ENCODE measurements at regions not wholly inside any gene's neighbourhood (a gene's known extent, or its start where the extent isn't known, plus 50 kb on each side); places are given as distances from the start of the nearest gene placed in this dataset.

- H3K4me3 Mint-ChIP-seq, result no peak overlapping the region
- no peaks in the 10 kb centered on the region for H3K27me3 Mint-ChIP-seq (ENCODE audit: low read depth)
- no peaks in the 10 kb centered on the region for H3K4me1 Mint-ChIP-seq (ENCODE audit: low read depth)
- no peaks in the 10 kb centered on the region for H3K36me3 Mint-ChIP-seq (ENCODE audit: low read depth)
- no peak overlapping the region for H3K27ac Mint-ChIP-seq
- no peaks in the 10 kb centered on the region for H3K9me3 Mint-ChIP-seq
These were observed 248.7 kb upstream of the MYT1L start for GRCh38 chr2:2579814-2580213.

GRCh38 chr2:2577407-2577831 is 246.3 kb upstream of the MYT1L start:
- H3K36me3 Mint-ChIP-seq (ENCODE audit: low read depth), result no peaks in the 10 kb centered on the region
- no peaks in the 10 kb centered on the region for H3K4me1 Mint-ChIP-seq (ENCODE audit: low read depth)
- H3K9me3 Mint-ChIP-seq, result no peaks in the 10 kb centered on the region
- H3K27ac Mint-ChIP-seq, result no peak overlapping the region
- H3K4me3 Mint-ChIP-seq, result no peak overlapping the region
- no peaks in the 10 kb centered on the region for H3K27me3 Mint-ChIP-seq (ENCODE audit: low read depth)

- no peaks in the 10 kb centered on the region for H3K4me1 Mint-ChIP-seq (ENCODE audit: low read depth)
- H3K27me3 Mint-ChIP-seq (ENCODE audit: low read depth), result no peaks in the 10 kb centered on the region
- H3K9me3 Mint-ChIP-seq, result no peaks in the 10 kb centered on the region
- H3K36me3 Mint-ChIP-seq (ENCODE audit: low read depth), result no peaks in the 10 kb centered on the region
- no peak overlapping the region for H3K4me3 Mint-ChIP-seq
- no peak overlapping the region for H3K27ac Mint-ChIP-seq
These were observed 244.9 kb upstream of the MYT1L start for GRCh38 chr2:2575870-2576386.

- no peaks in the 10 kb centered on the region for H3K4me1 Mint-ChIP-seq (ENCODE audit: low read depth)
- H3K36me3 Mint-ChIP-seq (ENCODE audit: low read depth), result no peaks in the 10 kb centered on the region
- H3K27ac Mint-ChIP-seq, result no peak overlapping the region
- no peaks in the 10 kb centered on the region for H3K9me3 Mint-ChIP-seq
- H3K27me3 Mint-ChIP-seq (ENCODE audit: low read depth), result no peaks in the 10 kb centered on the region
- H3K4me3 Mint-ChIP-seq, result no peak overlapping the region
These were observed 244.1 kb upstream of the MYT1L start for GRCh38 chr2:2575181-2575577.

- no peaks in the 10 kb centered on the region for H3K36me3 Mint-ChIP-seq (ENCODE audit: low read depth)
- H3K27me3 Mint-ChIP-seq (ENCODE audit: low read depth), result no peaks in the 10 kb centered on the region
- H3K4me3 Mint-ChIP-seq, result no peak overlapping the region
- H3K9me3 Mint-ChIP-seq, result no peaks in the 10 kb centered on the region
- H3K27ac Mint-ChIP-seq, result no peak overlapping the region
- H3K4me1 Mint-ChIP-seq (ENCODE audit: low read depth), result no peaks in the 10 kb centered on the region
These were observed 243.5 kb upstream of the MYT1L start for GRCh38 chr2:2574401-2575180.

- Mint-ChIP-seq H3K27me3 (ENCODE audit: low read depth) (no peaks in the 10 kb centered on the region), H3K4me3 (no peak overlapping the region), H3K9me3 (no peaks in the 10 kb centered on the region), H3K4me1 (ENCODE audit: low read depth) (no peaks in the 10 kb centered on the region), H3K27ac (no peak overlapping the region), H3K36me3 (ENCODE audit: low read depth) (no peaks in the 10 kb centered on the region)
These were observed 242.7 kb upstream of the MYT1L start for GRCh38 chr2:2573658-2574293.

- no peak overlapping the region for H3K4me3 Mint-ChIP-seq
- no peaks in the 10 kb centered on the region for H3K4me1 Mint-ChIP-seq (ENCODE audit: low read depth)
- no peaks in the 10 kb centered on the region for H3K9me3 Mint-ChIP-seq
- no peaks in the 10 kb centered on the region for H3K36me3 Mint-ChIP-seq (ENCODE audit: low read depth)
- no peaks in the 10 kb centered on the region for H3K27me3 Mint-ChIP-seq (ENCODE audit: low read depth)
- no peak overlapping the region for H3K27ac Mint-ChIP-seq
These were observed 242.1 kb upstream of the MYT1L start for GRCh38 chr2:2573205-2573604.

- Mint-ChIP-seq H3K4me3 (no peak overlapping the region), H3K27me3 (ENCODE audit: low read depth) (no peaks in the 10 kb centered on the region)
These were observed 241.5 kb upstream of the MYT1L start for GRCh38 chr2:2572393-2573204.

GRCh38 chr2:2571301-2572150 is 240.5 kb upstream of the MYT1L start:
- no peaks in the 10 kb centered on the region for H3K36me3 Mint-ChIP-seq (ENCODE audit: low read depth)
- no peaks in the 10 kb centered on the region for H3K27me3 Mint-ChIP-seq (ENCODE audit: low read depth)
- H3K4me1 Mint-ChIP-seq (ENCODE audit: low read depth), result no peaks in the 10 kb centered on the region
- no peak overlapping the region for H3K4me3 Mint-ChIP-seq
- no peak overlapping the region for H3K27ac Mint-ChIP-seq
- H3K9me3 Mint-ChIP-seq, result no peaks in the 10 kb centered on the region

More at GRCh38 chr2:2572393-2573204, 241.5 kb upstream of the MYT1L start:
- no peak overlapping the region for H3K27ac Mint-ChIP-seq
- no peaks in the 10 kb centered on the region for H3K9me3 Mint-ChIP-seq
- no peaks in the 10 kb centered on the region for H3K36me3 Mint-ChIP-seq (ENCODE audit: low read depth)
- H3K4me1 Mint-ChIP-seq (ENCODE audit: low read depth), result no peaks in the 10 kb centered on the region

GRCh38 chr2:2570871-2571270 is 239.8 kb upstream of the MYT1L start:
- no peaks in the 10 kb centered on the region for H3K27me3 Mint-ChIP-seq (ENCODE audit: low read depth)
- H3K9me3 Mint-ChIP-seq, result no peaks in the 10 kb centered on the region
- H3K4me3 Mint-ChIP-seq, result no peak overlapping the region
- no peaks in the 10 kb centered on the region for H3K36me3 Mint-ChIP-seq (ENCODE audit: low read depth)
- no peak overlapping the region for H3K27ac Mint-ChIP-seq
- no peaks in the 10 kb centered on the region for H3K4me1 Mint-ChIP-seq (ENCODE audit: low read depth)

GRCh38 chr2:2570360-2570759 is 239.3 kb upstream of the MYT1L start:
- no peak overlapping the region for H3K4me3 Mint-ChIP-seq
- no peaks in the 10 kb centered on the region for H3K4me1 Mint-ChIP-seq (ENCODE audit: low read depth)
- no peaks in the 10 kb centered on the region for H3K9me3 Mint-ChIP-seq
- no peaks in the 10 kb centered on the region for H3K36me3 Mint-ChIP-seq (ENCODE audit: low read depth)
- no peaks in the 10 kb centered on the region for H3K27me3 Mint-ChIP-seq (ENCODE audit: low read depth)
- no peak overlapping the region for H3K27ac Mint-ChIP-seq

GRCh38 chr2:2569836-2570235 is 238.8 kb upstream of the MYT1L start:
- no peak overlapping the region for H3K4me3 Mint-ChIP-seq
- no peak overlapping the region for H3K27ac Mint-ChIP-seq
- no peaks in the 10 kb centered on the region for H3K27me3 Mint-ChIP-seq (ENCODE audit: low read depth)
- H3K9me3 Mint-ChIP-seq, result no peaks in the 10 kb centered on the region
- H3K36me3 Mint-ChIP-seq (ENCODE audit: low read depth), result no peaks in the 10 kb centered on the region
- no peaks in the 10 kb centered on the region for H3K4me1 Mint-ChIP-seq (ENCODE audit: low read depth)

GRCh38 chr2:2569306-2569705 is 238.2 kb upstream of the MYT1L start:
- H3K36me3 Mint-ChIP-seq (ENCODE audit: low read depth), result no peaks in the 10 kb centered on the region
- H3K4me3 Mint-ChIP-seq, result no peak overlapping the region
- no peaks in the 10 kb centered on the region for H3K4me1 Mint-ChIP-seq (ENCODE audit: low read depth)
- no peaks in the 10 kb centered on the region for H3K27me3 Mint-ChIP-seq (ENCODE audit: low read depth)
- no peak overlapping the region for H3K27ac Mint-ChIP-seq
- H3K9me3 Mint-ChIP-seq, result no peaks in the 10 kb centered on the region

GRCh38 chr2:2568411-2568810 is 237.3 kb upstream of the MYT1L start:
- no peaks in the 10 kb centered on the region for H3K27me3 Mint-ChIP-seq (ENCODE audit: low read depth)
- no peaks in the 10 kb centered on the region for H3K4me1 Mint-ChIP-seq (ENCODE audit: low read depth)
- H3K36me3 Mint-ChIP-seq (ENCODE audit: low read depth), result no peaks in the 10 kb centered on the region
- H3K4me3 Mint-ChIP-seq, result no peak overlapping the region
- H3K27ac Mint-ChIP-seq, result no peak overlapping the region
- H3K9me3 Mint-ChIP-seq, result no peaks in the 10 kb centered on the region

Measured in T-helper 1 cell treated with Interleukin-12 subunit alpha and Interleukin-12 subunit beta and Interleukin-4 antibody, amounts not matched to agents 30 μg/mL and 1 μg/mL, for 36 hours (primary cell).